Neural cell (in vitro differentiated cells): ENCODE measurements at regions not wholly inside any gene's neighbourhood (a gene's known extent, or its start where the extent isn't known, plus 50 kb on each side); places are given as distances from the start of the nearest gene placed in this dataset.

ENCODE experiments used
- CTCF ChIP-seq: fragments of 450-650 bp; IDR thresholded peaks from 2 replicates; pipeline ENCODE4 v1.5.1; 2014; ENCODE audit warnings: antibody characterized with exemption, mild to moderate bottlenecking, moderate library complexity; ENCODE audit not compliant: poor library complexity, severe bottlenecking
- EP300 ChIP-seq: fragments of 450-650 bp; conservative IDR thresholded peaks from 2 replicates; pipeline ENCODE4 v1.6.1; 2014; ENCODE audit warnings: antibody characterized with exemption, mild to moderate bottlenecking, moderate library complexity; ENCODE audit not compliant: poor library complexity, severe bottlenecking
- EZH2 ChIP-seq: fragments of 200-600, 300-800 bp; shearing (Covaris generic), sonication (generic); IDR thresholded peaks from 2 replicates; pipeline ENCODE4 v1.6.1; 2014; ENCODE audit warnings: antibody characterized with exemption, low read length, borderline replicate concordance, mild to moderate bottlenecking; ENCODE audit not compliant: insufficient read depth, poor library complexity, severe bottlenecking
- POLR2AphosphoS5 ChIP-seq: IDR thresholded peaks from 2 replicates; pipeline ENCODE4 v1.6.1; 2012
- RAD21 ChIP-seq: fragments of 450-650 bp; conservative IDR thresholded peaks from 2 replicates; pipeline ENCODE4 v1.6.1; 2014; ENCODE audit warnings: antibody characterized with exemption, mild to moderate bottlenecking, moderate library complexity
- REST ChIP-seq: IDR thresholded peaks from 2 replicates; pipeline ENCODE4 v1.6.1; 2012; ENCODE audit warnings: borderline replicate concordance
- SMC3 ChIP-seq: fragments of 450-650 bp; conservative IDR thresholded peaks from 2 replicates; pipeline ENCODE4 v1.6.1; 2014; ENCODE audit warnings: antibody characterized with exemption, mild to moderate bottlenecking, moderate library complexity; ENCODE audit not compliant: poor library complexity
- TAF1 ChIP-seq: IDR thresholded peaks from 2 replicates; pipeline ENCODE4 v1.6.1; 2012; ENCODE audit warnings: low read depth

- no peak for TF ChIP-seq CTCF
- no peak for TF ChIP-seq POLR2AphosphoS5
- TF ChIP-seq SMC3 = no peak
- no peak for TF ChIP-seq EP300
- no peak for TF ChIP-seq REST
- TF ChIP-seq RAD21 = no peak
- no peak for TF ChIP-seq EZH2
- no peak for TF ChIP-seq TAF1
Measured at GRCh38 chr9:73611032-73611431, 459.4 kb downstream of the ANXA1 start.
